VCaP (cell line): ENCODE measurements at regions not wholly inside any gene's neighbourhood (a gene's known extent, or its start where the extent isn't known, plus 50 kb on each side); places are given as distances from the start of the nearest gene placed in this dataset.

ENCODE experiments used
- H3K27ac ChIP-seq: fragments of 450-650 bp; 2 replicates; pipeline ENCODE4 v1.5.1; 2017
- CTCF ChIP-seq: fragments of 450-650 bp; conservative IDR thresholded peaks from 2 replicates; pipeline ENCODE4 v1.5.1; 2017; ENCODE audit warnings: mild to moderate bottlenecking, moderate library complexity

DNA sequence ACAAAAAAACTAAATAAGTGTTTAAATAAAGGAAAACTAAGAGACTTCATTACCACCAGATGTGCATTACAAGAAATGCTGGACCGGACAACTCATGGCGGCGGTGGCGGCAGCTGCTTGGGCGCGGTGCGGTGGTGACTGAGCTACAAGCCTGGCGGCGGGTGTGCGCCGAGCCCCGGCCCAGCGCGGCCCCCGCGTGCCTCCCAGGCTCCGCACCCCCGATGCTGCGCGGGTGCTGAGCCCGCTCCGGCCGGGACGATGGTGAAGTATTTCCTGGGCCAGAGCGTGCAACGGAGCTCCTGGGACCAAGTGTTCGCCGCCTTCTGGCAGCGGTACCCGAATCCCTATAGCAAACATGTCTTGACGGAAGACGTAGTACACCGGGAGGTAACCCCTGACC, 52.2 kb upstream of the RCOR3 start:
- no peak for TF ChIP-seq CTCF
- H3K27ac ChIP-seq: no peak overlapping the region

GRCh38 chr1:211200311-211200710, 58.9 kb upstream of the RCOR3 start:
- H3K27ac ChIP-seq: peak overlapping the region; percentile 39; the same call in 1 of the 2 replicates
- TF ChIP-seq CTCF: no peak

DNA sequence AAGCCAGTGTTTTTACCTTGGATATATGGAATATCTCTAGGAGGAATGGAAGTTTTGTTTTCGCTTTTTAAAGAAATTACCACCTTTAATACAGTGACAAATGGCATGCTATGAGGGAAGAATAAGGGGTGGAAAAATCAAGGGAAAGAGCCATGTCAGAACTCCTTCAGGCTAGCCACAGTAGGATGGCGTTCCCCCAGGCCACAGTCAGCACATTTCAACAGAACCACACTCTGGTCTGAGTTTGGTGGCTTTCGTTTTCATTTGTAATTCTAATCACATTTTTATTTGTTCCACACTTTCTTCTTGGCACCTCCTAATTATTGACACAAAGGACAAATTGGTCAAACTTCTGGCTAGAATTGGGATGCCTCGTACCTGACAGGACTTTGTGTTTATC, 60.3 kb upstream of the RCOR3 start:
- no peak for TF ChIP-seq CTCF
- H3K27ac ChIP-seq: no peak overlapping the region

DNA sequence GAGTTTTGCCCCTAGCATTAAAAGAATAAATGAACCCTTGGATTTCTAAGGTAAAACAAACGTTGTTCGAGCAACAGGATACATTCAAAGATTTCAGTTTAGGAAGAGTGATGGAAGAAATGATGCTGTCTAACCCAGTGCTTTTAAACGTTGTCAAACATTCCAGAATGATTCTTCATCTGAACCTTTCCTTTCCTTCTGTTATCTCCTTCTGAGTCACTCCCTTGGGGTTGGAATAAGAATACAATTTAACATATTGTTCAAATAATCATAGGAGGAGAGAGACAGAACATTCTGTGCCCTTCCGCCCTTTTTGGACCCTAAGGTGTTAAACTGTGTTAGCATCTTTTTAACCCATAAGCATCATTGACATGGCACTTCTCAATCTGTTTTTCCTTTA, 61.1 kb upstream of the RCOR3 start:
- no peak overlapping the region for H3K27ac ChIP-seq
- TF ChIP-seq CTCF: no peak

- no peak overlapping the region for H3K27ac ChIP-seq
- no peak for TF ChIP-seq CTCF
Observed at GRCh38 chr1:211196880-211197279, 62.3 kb upstream of the RCOR3 start.

- no peak for TF ChIP-seq CTCF
- no peak overlapping the region; the same call in 1 of the 2 replicates for H3K27ac ChIP-seq
Observed at GRCh38 chr1:211194826-211195225, 60.9 kb upstream of the KCNH1 start.

GRCh38 chr1:211192227-211192626, 58.3 kb upstream of the KCNH1 start:
- no peak overlapping the region for H3K27ac ChIP-seq
- no peak for TF ChIP-seq CTCF

GRCh38 chr1:211188721-211189120, 54.8 kb upstream of the KCNH1 start:
- H3K27ac ChIP-seq: peak overlapping the region; percentile 89
